ENCODE measurements at regions not wholly inside any gene's neighbourhood (a gene's known extent, or its start where the extent isn't known, plus 50 kb on each side); places are given as distances from the start of the nearest gene placed in this dataset.
"Not testable (repeated sequence)": the region's sequence is repeated elsewhere in the genome, so short reads cannot be mapped to it uniquely, and the experiment has no call there.

- TF ChIP-seq CTCF (IDR thresholded peaks at IDR 0.05; ENCODE audit: low read length, missing control alignments), result no peak
- H3K4me3 ChIP-seq (replicated peaks; ENCODE audit: low read depth, low read length), result no peak overlapping the region
- no peak for DNase-seq (ENCODE audit: low read depth)
These were observed 142.1 kb downstream of the GXYLT1 start for GRCh38 chr12:42002563-42002962.

- H3K4me3 ChIP-seq (replicated peaks; ENCODE audit: low read depth, low read length), result no peak overlapping the region
- no peak for TF ChIP-seq CTCF (IDR thresholded peaks at IDR 0.05; ENCODE audit: low read length, missing control alignments)
- DNase-seq (ENCODE audit: low read depth), result no peak
These were observed 146.2 kb downstream of the GXYLT1 start for GRCh38 chr12:41998436-41998835.

GRCh38 chr12:41993283-41993682 is 151.4 kb downstream of the GXYLT1 start:
- no peak overlapping the region for H3K4me3 ChIP-seq (replicated peaks; ENCODE audit: low read depth, low read length)
- no peak for TF ChIP-seq CTCF (IDR thresholded peaks at IDR 0.05; ENCODE audit: low read length, missing control alignments)
- no peak for DNase-seq (ENCODE audit: low read depth)

- no peak overlapping the region for H3K4me3 ChIP-seq (replicated peaks; ENCODE audit: low read depth, low read length)
- no peak for TF ChIP-seq CTCF (IDR thresholded peaks at IDR 0.05; ENCODE audit: low read length, missing control alignments)
- DNase-seq (ENCODE audit: low read depth), result no peak
These were observed 151.9 kb downstream of the GXYLT1 start for GRCh38 chr12:41992692-41993215.

GRCh38 chr12:41992022-41992421 is 152.7 kb downstream of the GXYLT1 start:
- TF ChIP-seq CTCF (IDR thresholded peaks at IDR 0.05; ENCODE audit: low read length, missing control alignments), result no peak
- DNase-seq (ENCODE audit: low read depth), result no peak
- H3K4me3 ChIP-seq (replicated peaks; ENCODE audit: low read depth, low read length), result no peak overlapping the region

GRCh38 chr12:41988715-41989114 is 156.0 kb downstream of the GXYLT1 start:
- no peak overlapping the region for H3K4me3 ChIP-seq (replicated peaks; ENCODE audit: low read depth, low read length)
- no peak for DNase-seq (ENCODE audit: low read depth)
- no peak for TF ChIP-seq CTCF (IDR thresholded peaks at IDR 0.05; ENCODE audit: low read length, missing control alignments)

- DNase-seq (ENCODE audit: low read depth); H3K4me3 ChIP-seq (replicated peaks; ENCODE audit: low read depth, low read length): not testable (repeated sequence)
These were observed 158.2 kb downstream of the GXYLT1 start for GRCh38 chr12:41986513-41986912.

Data from fibroblast of pulmonary artery (primary cell).